K562 (cell line): ENCODE measurements at regions not wholly inside any gene's neighbourhood (a gene's known extent, or its start where the extent isn't known, plus 50 kb on each side); places are given as distances from the start of the nearest gene placed in this dataset.

Source experiments
- ATAC-seq: fragments of 200-7000 bp; cut with Tn5 transposase; 3 replicates; pipeline ENCODE4 v1.9.1; 2020; ENCODE audit warnings: moderate library complexity
- BruUV-seq: library from RNA; stranded (reverse); fragments of 400-500 nt; replicated peaks from 2 replicates; lab custom pipeline; 2021; lab: Mats Ljungman, UMichigan
- CTCF ChIA-PET: fragments of 300-600 bp; formaldehyde crosslinking; extraction: SDS; loops from one replicate; lab custom pipeline; 2021; ENCODE audit warnings: low intra/inter-chr PET ratio; lab: Yijun Ruan, JAX
- POLR2A ChIA-PET: fragments of 300-600, 350-650 bp; sonication (Branson Sonifier 250); formaldehyde crosslinking; extraction: SDS; loops from one replicate; lab custom pipeline; 2021; ENCODE audit warnings: antibody characterized with exemption, inconsistent platforms; lab: Yijun Ruan, JAX
- DNase-seq, 4 experiments: peaks; one replicate each; pipeline versions ENCODE4 v3.0.0 to v3.0.0-alpha.2; 2011 to 2018; ENCODE audit warnings: low spot score in 3 of 4, mixed read lengths in 3 of 4; ENCODE audit errors: extremely low read depth in 1 of 4
- FAIRE-seq: peaks from 2 replicates; lab custom pipeline; 2011; peaks lifted over from hg19 to GRCh38; lab: Jason Lieb, UNC
- H2AFZ ChIP-seq: 2 replicates; pipeline ENCODE4 v1.6.0; 2011; ENCODE audit warnings: low read depth, low read length, control low read depth, inconsistent platforms
- H3K27ac ChIP-seq: fragments of 200-600 bp; 3 replicates; pipeline ENCODE4 v1.8.0; 2011; ENCODE audit warnings: low read depth, mild to moderate bottlenecking, control low read depth, inconsistent platforms, low read length, moderate library complexity, mixed read lengths; ENCODE audit errors: extremely low read depth
- H3K27me3 ChIP-seq, 2 experiments: fragments of 300-600 bp in 1 of 2; 2 replicates in 1 of 2; 3 replicates in 1 of 2; pipeline versions ENCODE4 v1.6.0 to v1.8.0; 2011; ENCODE audit warnings: inconsistent platforms in 2 of 2, low read length in 2 of 2, mild to moderate bottlenecking in 1 of 2, mixed read lengths in 1 of 2, moderate library complexity in 1 of 2; ENCODE audit not compliant: control insufficient read depth in 2 of 2, insufficient read depth in 2 of 2
- H3K36me3 ChIP-seq: fragments of 300-600 bp; 3 replicates; pipeline ENCODE4 v1.8.0; 2011; ENCODE audit warnings: mild to moderate bottlenecking, low read length, inconsistent platforms; ENCODE audit not compliant: control insufficient read depth, insufficient read depth
- H3K4me1 ChIP-seq, 2 experiments: fragments of 200-600 bp in 1 of 2; replicated peaks in 1 of 2; 2 replicates in 1 of 2; 3 replicates in 1 of 2; pipeline versions ENCODE4 v1.5.1 to v1.8.0; 2011; ENCODE audit warnings: inconsistent platforms in 2 of 2, low read length in 2 of 2, mild to moderate bottlenecking in 1 of 2, mixed read lengths in 1 of 2, moderate library complexity in 1 of 2; ENCODE audit not compliant: control insufficient read depth in 2 of 2, insufficient read depth in 2 of 2
- H3K4me2 ChIP-seq: 2 replicates; pipeline ENCODE4 v1.6.1; 2011; ENCODE audit warnings: low read length, control low read depth, inconsistent platforms, mixed read lengths; ENCODE audit not compliant: insufficient read depth
- H3K4me3 ChIP-seq: fragments of 200-600 bp; sonication (generic), shearing (Covaris generic); 2 replicates; pipeline ENCODE4 v1.5.1; 2016; ENCODE audit warnings: control low read depth, inconsistent platforms
- H3K79me2 ChIP-seq: fragments of 200-600 bp; 3 replicates; pipeline ENCODE4 v1.8.0; 2011; ENCODE audit warnings: low read length, inconsistent platforms; ENCODE audit not compliant: control insufficient read depth, insufficient read depth
- H3K9ac ChIP-seq, 2 experiments: 2 replicates each; pipeline versions ENCODE4 v1.6.0 to v1.6.1; 2011; ENCODE audit warnings: low read depth in 2 of 2, low read length in 2 of 2, control low read depth in 1 of 2, inconsistent platforms in 1 of 2, mild to moderate bottlenecking in 1 of 2, mixed read lengths in 1 of 2; ENCODE audit not compliant: insufficient read depth in 1 of 2
- H3K9me1 ChIP-seq: one replicate; pipeline ENCODE4 v1.6.0; 2011; ENCODE audit warnings: inconsistent platforms, mild to moderate bottlenecking, low read length, moderate library complexity; ENCODE audit not compliant: control insufficient read depth, insufficient read depth
- H3K9me3 ChIP-seq: replicated peaks from 2 replicates; pipeline ENCODE4 v1.5.1; 2011; ENCODE audit warnings: low read depth, low read length, inconsistent platforms; ENCODE audit not compliant: control insufficient read depth, insufficient read depth
- H4K20me1 ChIP-seq: replicated peaks from 2 replicates; pipeline ENCODE4 v1.6.1; 2011; ENCODE audit warnings: low read length, inconsistent platforms, mixed read lengths; ENCODE audit not compliant: control insufficient read depth, insufficient read depth
- ARID4B ChIP-seq: sonication (generic); formaldehyde crosslinking; IDR thresholded peaks from 2 replicates; pipeline ENCODE4 v1.8.0; 2022; ENCODE audit warnings: mild to moderate bottlenecking, missing genetic modification reagents
- GMEB1 ChIP-seq: fragments of 250-450 bp; sonication (Bioruptor Pico); IDR thresholded peaks from 2 replicates; pipeline ENCODE4 v1.4.0; 2020; ENCODE audit warnings: mild to moderate bottlenecking
- HCFC1 ChIP-seq: IDR thresholded peaks from 2 replicates; pipeline ENCODE4 v1.6.1; 2012; ENCODE audit warnings: low read depth, low read length, improper control_type of control experiment
- HMBOX1 ChIP-seq: sonication (generic); IDR thresholded peaks from 2 replicates; pipeline ENCODE4 v1.6.1; 2016
- NONO ChIP-seq, 2 experiments: fragments of 200-400 bp in 1 of 2; fragments of 450-650 bp in 1 of 2; formaldehyde crosslinking in 1 of 2; IDR thresholded peaks; 2 replicates each; pipeline ENCODE4 v1.6.1; 2017; ENCODE audit warnings: low read depth in 2 of 2, mild to moderate bottlenecking in 2 of 2, moderate library complexity in 2 of 2, low read length in 1 of 2
- SMC3 ChIP-seq: conservative IDR thresholded peaks from 2 replicates; pipeline ENCODE4 v1.6.1; 2011; ENCODE audit warnings: low read depth, low read length, improper control_type of control experiment; ENCODE audit not compliant: insufficient read depth
- TOE1 ChIP-seq, 2 experiments: fragments of 450-650 bp in 1 of 2; sonication (generic) in 1 of 2; formaldehyde crosslinking in 1 of 2; IDR thresholded peaks; 2 replicates each; pipeline versions ENCODE4 v1.7.1 to v1.8.0; 2016 to 2022; ENCODE audit warnings: borderline replicate concordance in 2 of 2, mild to moderate bottlenecking in 2 of 2, antibody characterized with exemption in 1 of 2, inconsistent platforms in 1 of 2, low read depth in 1 of 2, missing genetic modification reagents in 1 of 2, moderate library complexity in 1 of 2
- ZNF76 ChIP-seq: fragments of 250-450 bp; sonication (Bioruptor Pico); IDR thresholded peaks from 2 replicates; pipeline ENCODE4 v1.4.0; 2020; ENCODE audit warnings: mild to moderate bottlenecking, moderate library complexity, borderline replicate concordance
- WGBS: fragments of 100-300 bp; shearing (Covaris generic); methylation state at CpG from one replicate; pipeline ENCODE4 v1.1.6; 2016; ENCODE audit warnings: low coverage, mixed read lengths; ENCODE audit not compliant: insufficient coverage; ENCODE audit errors: missing lambda C conversion rate; 5-methylcytosine and 5-hydroxymethylcytosine counted together
- in situ Hi-C: fragments of 300-500 bp; cut with MboI; formaldehyde crosslinking; loops from 4 replicates; pipeline ENCODE4 v1.15.0; 2018; ENCODE audit warnings: inconsistent platforms, mixed read lengths
- intact Hi-C: fragments of 100-400 bp; cut with micrococcal nuclease; formaldehyde crosslinking; loops from 2 replicates; pipeline ENCODE4 v1.14.2; 2022

- no peaks in the 10 kb centered on the region for H3K79me2 ChIP-seq
- H3K4me2 ChIP-seq = no peak overlapping the region
- no peaks in the 10 kb centered on the region for H4K20me1 ChIP-seq
- no peaks in the 10 kb centered on the region for H3K9me3 ChIP-seq
- H3K36me3 ChIP-seq = no peaks in the 10 kb centered on the region
- DNase-seq (no peak), ATAC-seq (no peak), FAIRE-seq (no peak)
- H3K9me1 ChIP-seq = no peaks in the 10 kb centered on the region
- in situ Hi-C loops = no loop called here
- no peak overlapping the region for H3K27ac ChIP-seq
- intact Hi-C loops = no loop called here
- POLR2A ChIA-PET = no interaction called here
- no peak overlapping the region for H2AFZ ChIP-seq
- 0% methylated on average over 2 of the region's 2 CpGs for WGBS
- CTCF ChIA-PET = no interaction called here
- no peak overlapping the region for H3K4me3 ChIP-seq
- TF ChIP-seq HMBOX1 = no peak
- H3K9ac ChIP-seq = no peak overlapping the region
- no peaks in the 10 kb centered on the region for H3K27me3 ChIP-seq
- no TSS peak for BruUV-seq
- H3K4me1 ChIP-seq = no peaks in the 10 kb centered on the region
These were observed 969.1 kb upstream of the PCDH10 start for GRCh38 chr4:132180020-132180427.

GRCh38 chr4:132195176-132195575 is 953.9 kb upstream of the PCDH10 start:
- Histone ChIP-seq H3K4me1 (no peaks in the 10 kb centered on the region), H3K27me3 (no peaks in the 10 kb centered on the region), H3K4me3 (no peak overlapping the region), H3K9ac (no peak overlapping the region), H3K36me3 (no peaks in the 10 kb centered on the region), H3K27ac (no peak overlapping the region), H3K9me1 (no peaks in the 10 kb centered on the region), H2AFZ (no peak overlapping the region), H3K9me3 (no peaks in the 10 kb centered on the region; the same call in 1 of the 2 replicates), H3K79me2 (no peaks in the 10 kb centered on the region), H3K4me2 (no peak overlapping the region), H4K20me1 (no peaks in the 10 kb centered on the region)
- FAIRE-seq (no peak), ATAC-seq (no peak), DNase-seq (no peak)
- intact Hi-C loops = no loop called here
- in situ Hi-C loops = no loop called here
- no TSS peak for BruUV-seq
- ChIA-PET POLR2A (no interaction called here), CTCF (no interaction called here)
- 2% methylated on average over 3 of the region's 3 CpGs for WGBS
- no peak for TF ChIP-seq NONO (IDR thresholded peaks at IDR 0.05; ENCODE audit: low read depth in 2 of 2, low read length in 1 of 2)
- TF ChIP-seq HCFC1 = no peak
- TF ChIP-seq TOE1 (IDR thresholded peaks at IDR 0.05; ENCODE audit: borderline replicate concordance) = no peak
- TF ChIP-seq TOE1 (CRISPR knock-in tag; IDR thresholded peaks at IDR 0.05; ENCODE audit: borderline replicate concordance, low read depth) = no peak
- TF ChIP-seq SMC3 = no peak
- no peak for TF ChIP-seq GMEB1 (CRISPR knock-in tag)
- TF ChIP-seq ZNF76 (CRISPR knock-in tag) = no peak
- TF ChIP-seq ARID4B (CRISPR knock-in tag) = no peak
